HepG2 (cell line): ENCODE measurements at regions not wholly inside any gene's neighbourhood (a gene's known extent, or its start where the extent isn't known, plus 50 kb on each side); places are given as distances from the start of the nearest gene placed in this dataset.

Experiments used
- ATAC-seq: fragments of 200-7000 bp; cut with Tn5 transposase; 3 replicates; pipeline ENCODE4 v1.9.1; 2020; ENCODE audit warnings: mild to moderate bottlenecking, moderate library complexity
- BruUV-seq: library from RNA; stranded (reverse); fragments of 400-500 nt; replicated peaks from 2 replicates; lab custom pipeline; 2021; lab: Mats Ljungman, UMichigan
- CTCF ChIA-PET: fragments of 300-600 bp; formaldehyde crosslinking; extraction: SDS; loops from one replicate; lab custom pipeline; 2021; ENCODE audit warnings: low total read pairs, inconsistent platforms, low intra/inter-chr PET ratio; lab: Yijun Ruan, JAX
- POLR2A ChIA-PET: fragments of 350-600 bp; sonication (Branson Sonifier 250); formaldehyde crosslinking; loops from one replicate; lab custom pipeline; 2020; ENCODE audit warnings: antibody characterized with exemption, inconsistent platforms; lab: Yijun Ruan, JAX
- DNase-seq: peaks from one replicate; pipeline ENCODE4 v3.0.0-alpha.2; 2015; ENCODE audit warnings: low spot score
- FAIRE-seq: peaks from 3 replicates; lab custom pipeline; 2011; peaks lifted over from hg19 to GRCh38; lab: Jason Lieb, UNC
- H2AFZ ChIP-seq: one replicate; pipeline ENCODE4 v1.6.1; 2011; ENCODE audit warnings: low read length, inconsistent platforms
- H3K27ac ChIP-seq: fragments of 300-600 bp; 3 replicates; pipeline ENCODE4 v1.8.0; 2011; ENCODE audit warnings: mixed run types, mild to moderate bottlenecking, mixed read lengths, low read length, inconsistent platforms; ENCODE audit not compliant: insufficient read depth; ENCODE audit errors: extremely low read length
- H3K27me3 ChIP-seq, 2 experiments: fragments of 200-600 bp in 1 of 2; 2 replicates in 1 of 2; 3 replicates in 1 of 2; pipeline versions ENCODE4 v1.6.0 to v1.8.0; 2011; ENCODE audit warnings: low read length in 2 of 2, mild to moderate bottlenecking in 2 of 2, moderate library complexity in 2 of 2, inconsistent platforms in 1 of 2; ENCODE audit not compliant: insufficient read depth in 2 of 2, control insufficient read depth in 1 of 2
- H3K36me3 ChIP-seq, 2 experiments: fragments of 200-600 bp in 1 of 2; replicated peaks in 1 of 2; 2 replicates in 1 of 2; 3 replicates in 1 of 2; pipeline versions ENCODE4 v1.5.1 to v1.8.0; 2011; ENCODE audit warnings: low read length in 2 of 2, inconsistent platforms in 1 of 2; ENCODE audit not compliant: insufficient read depth in 2 of 2, control insufficient read depth in 1 of 2
- H3K4me1 ChIP-seq: 2 replicates; pipeline ENCODE4 v1.5.1; 2012; ENCODE audit warnings: low read length, inconsistent platforms; ENCODE audit not compliant: insufficient read depth
- H3K4me2 ChIP-seq: 2 replicates; pipeline ENCODE4 v1.6.0; 2011; ENCODE audit warnings: low read depth, low read length, inconsistent platforms
- H3K4me3 ChIP-seq, 3 experiments: fragments of 200-600 bp in 1 of 3; sonication (generic), shearing (Covaris generic) in 1 of 3; replicated peaks in 1 of 3; 2 replicates each; pipeline ENCODE4 v1.5.1; 2011 to 2016; ENCODE audit warnings: low read length in 3 of 3, inconsistent platforms in 2 of 3, low read depth in 2 of 3, mild to moderate bottlenecking in 2 of 3, control low read depth in 1 of 3, mixed read lengths in 1 of 3; ENCODE audit not compliant: insufficient read depth in 1 of 3
- H3K79me2 ChIP-seq: one replicate; pipeline ENCODE4 v1.6.1; 2011; ENCODE audit warnings: low read length, inconsistent platforms; ENCODE audit not compliant: insufficient read depth
- H3K9ac ChIP-seq: 2 replicates; pipeline ENCODE4 v1.6.0; 2011; ENCODE audit warnings: mild to moderate bottlenecking, low read depth, low read length, inconsistent platforms; ENCODE audit not compliant: insufficient read depth
- H3K9me3 ChIP-seq: 2 replicates; pipeline ENCODE4 v1.5.1; 2012; ENCODE audit warnings: mild to moderate bottlenecking, low read length
- H4K20me1 ChIP-seq: 2 replicates; pipeline ENCODE4 v1.6.0; 2011; ENCODE audit warnings: inconsistent platforms, mild to moderate bottlenecking, low read length, moderate library complexity; ENCODE audit not compliant: insufficient read depth
- BCL6 ChIP-seq: IDR thresholded peaks from 2 replicates; pipeline ENCODE4 v1.6.1; 2016; ENCODE audit warnings: missing genetic modification reagents, missing compliant biosample characterization
- EED ChIP-seq: sonication (generic); formaldehyde crosslinking; IDR thresholded peaks from 2 replicates; pipeline ENCODE4 v1.5.0; 2020; ENCODE audit warnings: mild to moderate bottlenecking, missing genetic modification reagents
- GFI1 ChIP-seq: sonication (generic); formaldehyde crosslinking; IDR thresholded peaks from 2 replicates; pipeline ENCODE4 v1.5.0; 2020; ENCODE audit warnings: missing genetic modification reagents, mild to moderate bottlenecking, borderline replicate concordance
- ZNF552 ChIP-seq: sonication (generic); formaldehyde crosslinking; IDR thresholded peaks from 2 replicates; pipeline ENCODE4 v1.9.0; 2022; ENCODE audit warnings: missing genetic modification reagents, mild to moderate bottlenecking, borderline replicate concordance
- in situ Hi-C: cut with HindIII; loops from 2 replicates; pipeline ENCODE4 v1.10.0; 2017; ENCODE audit warnings: low pct_unique_long_range_greater_than_20kb; ENCODE audit not compliant: extremely low pct_ligation_motif_present
- intact Hi-C: fragments of 100-400 bp; cut with micrococcal nuclease; formaldehyde crosslinking; loops from one replicate; pipeline ENCODE4 v1.10.0; 2022; ENCODE audit not compliant: unreplicated experiment
- TF ChIP-seq, protein P1 (sequence below): sonication (generic); formaldehyde crosslinking; IDR thresholded peaks from 2 replicates; pipeline ENCODE4 v1.9.0; 2021; ENCODE audit warnings: mild to moderate bottlenecking, missing genetic modification reagents
- TF ChIP-seq, protein P2 (sequence below): sonication (generic); formaldehyde crosslinking; IDR thresholded peaks from 2 replicates; pipeline ENCODE4 v1.4.0; 2020; ENCODE audit warnings: missing genetic modification reagents
- TF ChIP-seq, protein P3 (sequence below): sonication (generic); formaldehyde crosslinking; conservative IDR thresholded peaks from 2 replicates; pipeline ENCODE4 v1.4.0; 2020; ENCODE audit warnings: missing genetic modification reagents

DNA sequence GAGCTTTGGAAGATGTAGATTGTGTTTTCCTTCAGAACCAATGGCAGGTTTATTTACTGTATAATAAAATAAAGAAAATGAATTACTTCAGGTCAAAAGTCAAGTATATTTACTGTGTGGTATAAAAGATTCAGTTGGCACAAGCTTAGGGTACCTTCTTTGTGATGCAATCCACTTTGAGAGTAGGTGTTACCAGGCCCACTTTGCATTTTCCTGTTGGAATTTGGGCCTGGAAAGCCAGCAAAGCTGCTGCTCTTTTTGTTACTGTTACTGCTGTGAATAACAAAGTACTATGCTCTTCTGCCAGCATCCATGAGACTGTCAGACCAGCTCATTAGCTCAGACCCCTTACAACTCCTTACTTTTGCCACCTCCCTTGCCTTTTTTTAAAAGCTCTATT is 649.0 kb upstream of the SEL1L start:
- BruUV-seq: no TSS peak
- TF ChIP-seq, protein P1, sequence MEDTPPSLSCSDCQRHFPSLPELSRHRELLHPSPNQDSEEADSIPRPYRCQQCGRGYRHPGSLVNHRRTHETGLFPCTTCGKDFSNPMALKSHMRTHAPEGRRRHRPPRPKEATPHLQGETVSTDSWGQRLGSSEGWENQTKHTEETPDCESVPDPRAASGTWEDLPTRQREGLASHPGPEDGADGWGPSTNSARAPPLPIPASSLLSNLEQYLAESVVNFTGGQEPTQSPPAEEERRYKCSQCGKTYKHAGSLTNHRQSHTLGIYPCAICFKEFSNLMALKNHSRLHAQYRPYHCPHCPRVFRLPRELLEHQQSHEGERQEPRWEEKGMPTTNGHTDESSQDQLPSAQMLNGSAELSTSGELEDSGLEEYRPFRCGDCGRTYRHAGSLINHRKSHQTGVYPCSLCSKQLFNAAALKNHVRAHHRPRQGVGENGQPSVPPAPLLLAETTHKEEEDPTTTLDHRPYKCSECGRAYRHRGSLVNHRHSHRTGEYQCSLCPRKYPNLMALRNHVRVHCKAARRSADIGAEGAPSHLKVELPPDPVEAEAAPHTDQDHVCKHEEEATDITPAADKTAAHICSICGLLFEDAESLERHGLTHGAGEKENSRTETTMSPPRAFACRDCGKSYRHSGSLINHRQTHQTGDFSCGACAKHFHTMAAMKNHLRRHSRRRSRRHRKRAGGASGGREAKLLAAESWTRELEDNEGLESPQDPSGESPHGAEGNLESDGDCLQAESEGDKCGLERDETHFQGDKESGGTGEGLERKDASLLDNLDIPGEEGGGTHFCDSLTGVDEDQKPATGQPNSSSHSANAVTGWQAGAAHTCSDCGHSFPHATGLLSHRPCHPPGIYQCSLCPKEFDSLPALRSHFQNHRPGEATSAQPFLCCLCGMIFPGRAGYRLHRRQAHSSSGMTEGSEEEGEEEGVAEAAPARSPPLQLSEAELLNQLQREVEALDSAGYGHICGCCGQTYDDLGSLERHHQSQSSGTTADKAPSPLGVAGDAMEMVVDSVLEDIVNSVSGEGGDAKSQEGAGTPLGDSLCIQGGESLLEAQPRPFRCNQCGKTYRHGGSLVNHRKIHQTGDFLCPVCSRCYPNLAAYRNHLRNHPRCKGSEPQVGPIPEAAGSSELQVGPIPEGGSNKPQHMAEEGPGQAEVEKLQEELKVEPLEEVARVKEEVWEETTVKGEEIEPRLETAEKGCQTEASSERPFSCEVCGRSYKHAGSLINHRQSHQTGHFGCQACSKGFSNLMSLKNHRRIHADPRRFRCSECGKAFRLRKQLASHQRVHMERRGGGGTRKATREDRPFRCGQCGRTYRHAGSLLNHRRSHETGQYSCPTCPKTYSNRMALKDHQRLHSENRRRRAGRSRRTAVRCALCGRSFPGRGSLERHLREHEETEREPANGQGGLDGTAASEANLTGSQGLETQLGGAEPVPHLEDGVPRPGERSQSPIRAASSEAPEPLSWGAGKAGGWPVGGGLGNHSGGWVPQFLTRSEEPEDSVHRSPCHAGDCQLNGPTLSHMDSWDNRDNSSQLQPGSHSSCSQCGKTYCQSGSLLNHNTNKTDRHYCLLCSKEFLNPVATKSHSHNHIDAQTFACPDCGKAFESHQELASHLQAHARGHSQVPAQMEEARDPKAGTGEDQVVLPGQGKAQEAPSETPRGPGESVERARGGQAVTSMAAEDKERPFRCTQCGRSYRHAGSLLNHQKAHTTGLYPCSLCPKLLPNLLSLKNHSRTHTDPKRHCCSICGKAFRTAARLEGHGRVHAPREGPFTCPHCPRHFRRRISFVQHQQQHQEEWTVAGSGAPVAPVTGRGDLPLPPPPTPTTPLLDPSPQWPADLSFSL (CRISPR knock-in tag): no peak
- TF ChIP-seq, protein P2, sequence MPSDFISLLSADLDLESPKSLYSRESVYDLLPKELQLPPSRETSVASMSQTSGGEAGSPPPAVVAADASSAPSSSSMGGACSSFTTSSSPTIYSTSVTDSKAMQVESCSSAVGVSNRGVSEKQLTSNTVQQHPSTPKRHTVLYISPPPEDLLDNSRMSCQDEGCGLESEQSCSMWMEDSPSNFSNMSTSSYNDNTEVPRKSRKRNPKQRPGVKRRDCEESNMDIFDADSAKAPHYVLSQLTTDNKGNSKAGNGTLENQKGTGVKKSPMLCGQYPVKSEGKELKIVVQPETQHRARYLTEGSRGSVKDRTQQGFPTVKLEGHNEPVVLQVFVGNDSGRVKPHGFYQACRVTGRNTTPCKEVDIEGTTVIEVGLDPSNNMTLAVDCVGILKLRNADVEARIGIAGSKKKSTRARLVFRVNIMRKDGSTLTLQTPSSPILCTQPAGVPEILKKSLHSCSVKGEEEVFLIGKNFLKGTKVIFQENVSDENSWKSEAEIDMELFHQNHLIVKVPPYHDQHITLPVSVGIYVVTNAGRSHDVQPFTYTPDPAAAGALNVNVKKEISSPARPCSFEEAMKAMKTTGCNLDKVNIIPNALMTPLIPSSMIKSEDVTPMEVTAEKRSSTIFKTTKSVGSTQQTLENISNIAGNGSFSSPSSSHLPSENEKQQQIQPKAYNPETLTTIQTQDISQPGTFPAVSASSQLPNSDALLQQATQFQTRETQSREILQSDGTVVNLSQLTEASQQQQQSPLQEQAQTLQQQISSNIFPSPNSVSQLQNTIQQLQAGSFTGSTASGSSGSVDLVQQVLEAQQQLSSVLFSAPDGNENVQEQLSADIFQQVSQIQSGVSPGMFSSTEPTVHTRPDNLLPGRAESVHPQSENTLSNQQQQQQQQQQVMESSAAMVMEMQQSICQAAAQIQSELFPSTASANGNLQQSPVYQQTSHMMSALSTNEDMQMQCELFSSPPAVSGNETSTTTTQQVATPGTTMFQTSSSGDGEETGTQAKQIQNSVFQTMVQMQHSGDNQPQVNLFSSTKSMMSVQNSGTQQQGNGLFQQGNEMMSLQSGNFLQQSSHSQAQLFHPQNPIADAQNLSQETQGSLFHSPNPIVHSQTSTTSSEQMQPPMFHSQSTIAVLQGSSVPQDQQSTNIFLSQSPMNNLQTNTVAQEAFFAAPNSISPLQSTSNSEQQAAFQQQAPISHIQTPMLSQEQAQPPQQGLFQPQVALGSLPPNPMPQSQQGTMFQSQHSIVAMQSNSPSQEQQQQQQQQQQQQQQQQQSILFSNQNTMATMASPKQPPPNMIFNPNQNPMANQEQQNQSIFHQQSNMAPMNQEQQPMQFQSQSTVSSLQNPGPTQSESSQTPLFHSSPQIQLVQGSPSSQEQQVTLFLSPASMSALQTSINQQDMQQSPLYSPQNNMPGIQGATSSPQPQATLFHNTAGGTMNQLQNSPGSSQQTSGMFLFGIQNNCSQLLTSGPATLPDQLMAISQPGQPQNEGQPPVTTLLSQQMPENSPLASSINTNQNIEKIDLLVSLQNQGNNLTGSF (CRISPR knock-in tag): no peak
- no peak for TF ChIP-seq ZNF552 (CRISPR knock-in tag)
- TF ChIP-seq BCL6: no peak
- TF ChIP-seq EED (CRISPR knock-in tag): no peak
- no peak for TF ChIP-seq GFI1 (CRISPR knock-in tag)
- TF ChIP-seq, protein P3, sequence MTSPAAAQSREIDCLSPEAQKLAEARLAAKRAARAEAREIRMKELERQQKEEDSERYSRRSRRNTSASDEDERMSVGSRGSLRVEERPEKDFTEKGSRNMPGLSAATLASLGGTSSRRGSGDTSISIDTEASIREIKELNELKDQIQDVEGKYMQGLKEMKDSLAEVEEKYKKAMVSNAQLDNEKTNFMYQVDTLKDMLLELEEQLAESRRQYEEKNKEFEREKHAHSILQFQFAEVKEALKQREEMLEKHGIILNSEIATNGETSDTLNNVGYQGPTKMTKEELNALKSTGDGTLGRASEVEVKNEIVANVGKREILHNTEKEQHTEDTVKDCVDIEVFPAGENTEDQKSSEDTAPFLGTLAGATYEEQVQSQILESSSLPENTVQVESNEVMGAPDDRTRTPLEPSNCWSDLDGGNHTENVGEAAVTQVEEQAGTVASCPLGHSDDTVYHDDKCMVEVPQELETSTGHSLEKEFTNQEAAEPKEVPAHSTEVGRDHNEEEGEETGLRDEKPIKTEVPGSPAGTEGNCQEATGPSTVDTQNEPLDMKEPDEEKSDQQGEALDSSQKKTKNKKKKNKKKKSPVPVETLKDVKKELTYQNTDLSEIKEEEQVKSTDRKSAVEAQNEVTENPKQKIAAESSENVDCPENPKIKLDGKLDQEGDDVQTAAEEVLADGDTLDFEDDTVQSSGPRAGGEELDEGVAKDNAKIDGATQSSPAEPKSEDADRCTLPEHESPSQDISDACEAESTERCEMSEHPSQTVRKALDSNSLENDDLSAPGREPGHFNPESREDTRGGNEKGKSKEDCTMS (CRISPR knock-in tag): no peak
- DNase-seq: no peak
- H3K9me3 ChIP-seq: peaks cover 90% of the 10 kb centered on the region
- intact Hi-C loops (no loop called here), in situ Hi-C loops (no loop called here)
- POLR2A ChIA-PET: no interaction called here
- no peaks in the 10 kb centered on the region for H3K79me2 ChIP-seq
- H2AFZ ChIP-seq: no peak overlapping the region
- no peaks in the 10 kb centered on the region for H3K27me3 ChIP-seq
- H3K4me1 ChIP-seq: no peaks in the 10 kb centered on the region
- no peak for FAIRE-seq
- no peak overlapping the region for H3K9ac ChIP-seq
- H3K27ac ChIP-seq: no peak overlapping the region
- no peak overlapping the region for H3K4me3 ChIP-seq
- no peak for ATAC-seq
- H3K36me3 ChIP-seq: no peaks in the 10 kb centered on the region
- CTCF ChIA-PET: no interaction called here
- H4K20me1 ChIP-seq: no peaks in the 10 kb centered on the region
- no peak overlapping the region for H3K4me2 ChIP-seq
